Heart left ventricle (tissue), 16 donors: ENCODE measurements at regions not wholly inside any gene's neighbourhood (a gene's known extent, or its start where the extent isn't known, plus 50 kb on each side); places are given as distances from the start of the nearest gene placed in this dataset.
"Not testable (repeated sequence)": the region's sequence is repeated elsewhere in the genome, so short reads cannot be mapped to it uniquely, and the experiment has no call there.

Experiments used
- ATAC-seq, 4 donors: fragments of 200-7000 bp; cut with Tn5 transposase; one replicate each; pipeline ENCODE4 v1.9.1; 2020 to 2022; ENCODE audit warnings: moderate library complexity in 4 of 4, mild to moderate bottlenecking in 3 of 4, moderate number of reproducible peaks in 1 of 4
- DNase-seq, 5 donors: peaks; one replicate each; pipeline ENCODE4 v3.0.0-alpha.2; 2020
- H3K27ac ChIP-seq, 12 donors: fragments of 200-600 bp; sonication (generic) in 4 of 12; one replicate each; pipeline versions ENCODE4 v1.5.0 to v1.8.0; 2016 to 2022; ENCODE audit warnings: mild to moderate bottlenecking in 2 of 12
- H3K27me3 ChIP-seq, 9 donors: fragments of 200-600 bp; sonication (generic) in 2 of 9; one replicate each; pipeline versions ENCODE4 v1.5.1 to v1.8.0; 2016 to 2022; ENCODE audit warnings: mild to moderate bottlenecking in 3 of 9
- H3K36me3 ChIP-seq, 9 donors: fragments of 200-600 bp; sonication (generic) in 2 of 9; one replicate each; pipeline versions ENCODE4 v1.5.0 to v1.8.0; 2018 to 2022; ENCODE audit warnings: mild to moderate bottlenecking in 2 of 9
- H3K4me1 ChIP-seq, 12 donors: fragments of 200-600 bp; sonication (generic) in 4 of 12; one replicate each; pipeline versions ENCODE4 v1.5.0 to v1.8.0; 2016 to 2022; ENCODE audit warnings: mild to moderate bottlenecking in 3 of 12
- H3K4me3 ChIP-seq, 12 donors: fragments of 200-600 bp; sonication (generic) in 4 of 12; one replicate each; pipeline versions ENCODE4 v1.5.0 to v1.8.0; 2017 to 2022; ENCODE audit warnings: mild to moderate bottlenecking in 9 of 12, moderate library complexity in 4 of 12
- H3K9me3 ChIP-seq, 12 donors: fragments of 200-600 bp; sonication (generic) in 4 of 12; one replicate each; pipeline versions ENCODE4 v1.5.0 to v1.8.0; 2016 to 2022; ENCODE audit warnings: mild to moderate bottlenecking in 1 of 12
- CTCF ChIP-seq, 12 donors: fragments of 200-600 bp; sonication (generic) in 4 of 12; IDR thresholded peaks; one replicate each; pipeline versions ENCODE4 v1.5.0 to v1.8.0; 2018 to 2022; ENCODE audit warnings: antibody characterized with exemption in 12 of 12, mild to moderate bottlenecking in 5 of 12
- POLR2A ChIP-seq, 2 donors: fragments of 450-650 bp; IDR thresholded peaks; one replicate each; pipeline ENCODE4 v1.6.1; 2017; ENCODE audit warnings: antibody characterized with exemption in 2 of 2, mild to moderate bottlenecking in 2 of 2, moderate library complexity in 2 of 2
- WGBS, 4 donors: extraction: QIAGEN DNeasy Blood & Tissue Kit in 2 of 4; methylation state at CpG; one replicate each; pipeline versions ENCODE4 v1.1.5 to v1.1.7; 2013 to 2018; 5-methylcytosine and 5-hydroxymethylcytosine counted together
- intact Hi-C, 10 donors: fragments of 100-400 bp; cut with DNase I; formaldehyde crosslinking; loops; one replicate each; pipeline versions ENCODE4 v1.11.1 to v1.14.2; 2022
- donor health status: ischemic (EF 13 %, LVEDD 7.1; RV severe dilation, severe dysfunction).
- donor health status: healthy with polysubstance abuse.
- donor health status: DM: no; HTN: yes; CAD: no.
- donor health status: DM: no; HTN: no; CAD: no.
- donor health status: ischemic (EF 25% LVEDD 6.9; RV normal size, moderate dysfunction).
- donor health status: ischemic (EF 25% LVEDD 5.7; RV mildly dilated, moderate dysfunction).
- donor health status: healthy.
- donor health status: DM: yes; HTN: yes; CAD: no.
- donor health status: ischemic (EF 35%, LVEDD 5.7; RV mildly dilated, moderate dysfunction).
- donor health status: nonischemic (EF 11% LVEDD 7.7; RV severe dilation, severe dysfunction).
- donor health status: DM: yes; HTN: yes; CAD: no.
- donor health status: PGD.
- donor health status: ischemic (EF 29% LVEDD 5.4; RV normal size, mild dysfunction).
- donor health status: nonischemic (EF 23%, LVEDD 6.1; RV moderate dilation, normal function).

- Histone ChIP-seq H3K36me3 (no peaks in the 10 kb centered on the region), H3K27me3 (no peaks in the 10 kb centered on the region), H3K27ac (no peak overlapping the region), H3K4me3 (no peak overlapping the region), H3K9me3 (no peaks in the 10 kb centered on the region), H3K4me1 (peaks cover 0 to 6% (median 0%) of the 10 kb centered on the region in 12 donors)
- no peak for DNase-seq
- intact Hi-C loops: no loop called here
- TF ChIP-seq CTCF (IDR thresholded peaks at IDR 0.05): no peak
- no peak for TF ChIP-seq POLR2A (IDR thresholded peaks at IDR 0.05)
- ATAC-seq: no peak
- WGBS, 4 donors: 0 to 100% (median 71%) methylated on average over 1 of the region's 1 CpG
These were observed 154.1 kb upstream of the CXCL13 start for GRCh38 chr4:77451530-77451929.

- H3K4me3 ChIP-seq, H3K4me1 ChIP-seq, H3K9me3 ChIP-seq, DNase-seq, H3K27ac ChIP-seq, H3K36me3 ChIP-seq, intact Hi-C loops, ATAC-seq, H3K27me3 ChIP-seq: not testable (repeated sequence)
- WGBS, 4 donors: 57 to 82% (median 74%) methylated on average over 5 of the region's 5 CpGs
These were observed 153.5 kb upstream of the CXCL13 start for GRCh38 chr4:77452117-77452516.

GRCh38 chr4:77453911-77454310 is 151.7 kb upstream of the CXCL13 start:
- ATAC-seq (no peak), DNase-seq (no peak)
- Histone ChIP-seq H3K36me3 (no peaks in the 10 kb centered on the region), H3K27ac (no peak overlapping the region), H3K9me3 (peaks cover 0 to 4% (median 0%) of the 10 kb centered on the region in 12 donors), H3K4me3 (no peak overlapping the region), H3K4me1 (peaks cover 0 to 6% (median 0%) of the 10 kb centered on the region in 12 donors), H3K27me3 (no peaks in the 10 kb centered on the region)
- intact Hi-C loops: no loop called here
- TF ChIP-seq CTCF (IDR thresholded peaks at IDR 0.05): no peak
- no peak for TF ChIP-seq POLR2A (IDR thresholded peaks at IDR 0.05)
- WGBS, 4 donors: 76 to 91% (median 87%) methylated on average over 1 of the region's 1 CpG

GRCh38 chr4:77454858-77455257 is 150.8 kb upstream of the CXCL13 start:
- WGBS, 4 donors: 1 to 18% (median 9%) methylated on average over 1 of the region's 1 CpG
- H3K4me3 ChIP-seq: no peak overlapping the region
- TF ChIP-seq CTCF (IDR thresholded peaks at IDR 0.05) (no peak), POLR2A (IDR thresholded peaks at IDR 0.05) (no peak)

GRCh38 chr4:77464100-77464499 is 141.5 kb upstream of the CXCL13 start:
- H3K27ac ChIP-seq, H3K4me3 ChIP-seq, H3K36me3 ChIP-seq, H3K27me3 ChIP-seq, ATAC-seq, DNase-seq, H3K4me1 ChIP-seq: not testable (repeated sequence)
- WGBS, 4 donors: 84 to 100% (median 92%) methylated on average over 1 to 2 of the region's 2 CpGs
- intact Hi-C loops: loop anchor here in 6 of 10 donors (2.0 to 10.0 kb wide), 4 partner anchors 133 to 141 kb away; partner anchors contain the start of gene CXCL13 (in 3 of the 6)
- peaks cover 0 to 28% (median 5%) of the 10 kb centered on the region in 12 donors for H3K9me3 ChIP-seq

More at GRCh38 chr4:77454858-77455257, 150.8 kb upstream of the CXCL13 start:
- H3K36me3 ChIP-seq: no peaks in the 10 kb centered on the region
- H3K27me3 ChIP-seq: no peaks in the 10 kb centered on the region
- DNase-seq (no peak), ATAC-seq (no peak)
- intact Hi-C loops: no loop called here
- H3K9me3 ChIP-seq: peaks cover 0 to 12% (median 4%) of the 10 kb centered on the region in 12 donors
- H3K4me1 ChIP-seq: peaks cover 0 to under 1% (median 0%) of the 10 kb centered on the region in 12 donors
- H3K27ac ChIP-seq: no peak overlapping the region
